Ishikawa (cell line): ENCODE measurements at regions not wholly inside any gene's neighbourhood (a gene's known extent, or its start where the extent isn't known, plus 50 kb on each side); places are given as distances from the start of the nearest gene placed in this dataset.

Experiments used
- CEBPB ChIP-seq: IDR thresholded peaks from 2 replicates; pipeline ENCODE4 v1.6.1; 2012
- CREB1 ChIP-seq: IDR thresholded peaks from 2 replicates; pipeline ENCODE4 v1.6.1; 2012; ENCODE audit warnings: low read depth
- EGR1 ChIP-seq: IDR thresholded peaks from 2 replicates; pipeline ENCODE4 v1.6.1; 2012
- EP300 ChIP-seq: IDR thresholded peaks from 2 replicates; pipeline ENCODE4 v1.6.1; 2012; ENCODE audit warnings: borderline replicate concordance
- FOXM1 ChIP-seq: IDR thresholded peaks from 2 replicates; pipeline ENCODE4 v1.6.1; 2012; ENCODE audit warnings: low read depth, borderline replicate concordance
- NFIC ChIP-seq: IDR thresholded peaks from 2 replicates; pipeline ENCODE4 v1.6.1; 2012
- RAD21 ChIP-seq: IDR thresholded peaks from 2 replicates; pipeline ENCODE4 v1.6.1; 2012; ENCODE audit warnings: low read depth
- TAF1 ChIP-seq: IDR thresholded peaks from 2 replicates; pipeline ENCODE4 v1.6.1; 2012; ENCODE audit warnings: low read depth, mild to moderate bottlenecking
- TCF12 ChIP-seq: IDR thresholded peaks from 2 replicates; pipeline ENCODE4 v1.6.1; 2012; ENCODE audit warnings: low read depth
- TEAD4 ChIP-seq: IDR thresholded peaks from 2 replicates; pipeline ENCODE4 v1.6.1; 2012
- YY1 ChIP-seq: IDR thresholded peaks from 2 replicates; pipeline ENCODE4 v1.6.1; 2012; ENCODE audit warnings: low read depth
- ZBTB7A ChIP-seq: IDR thresholded peaks from 2 replicates; pipeline ENCODE4 v1.6.1; 2012; ENCODE audit warnings: low read depth
- TF ChIP-seq, protein P1 (sequence below): IDR thresholded peaks from 2 replicates; pipeline ENCODE4 v1.6.1; 2012
- TF ChIP-seq, protein P2 (sequence below): IDR thresholded peaks from 2 replicates; pipeline ENCODE4 v1.6.1; 2012; ENCODE audit warnings: low read depth, mild to moderate bottlenecking
- TF ChIP-seq, protein P3 (sequence below): IDR thresholded peaks from 2 replicates; pipeline ENCODE4 v1.6.1; 2012

DNA sequence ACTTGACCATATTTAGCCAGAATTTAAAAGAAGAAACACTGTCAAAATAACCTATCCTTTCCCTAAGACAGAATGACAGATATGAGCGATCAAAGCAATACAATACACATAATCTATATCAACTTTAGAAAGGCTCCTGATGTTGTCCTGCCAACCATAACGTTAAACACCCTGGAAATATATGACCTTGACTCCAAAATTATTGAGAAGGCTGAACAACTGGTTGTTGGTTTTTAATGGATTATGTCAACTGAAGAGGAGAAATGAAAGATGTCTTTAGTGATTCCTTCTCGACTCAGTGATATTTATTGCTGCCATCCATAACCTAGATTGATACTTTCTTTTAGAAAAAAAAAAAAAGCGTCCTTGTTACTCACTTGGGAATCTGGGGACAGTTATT lies 957.2 kb downstream of the SLITRK1 start:
- TF ChIP-seq YY1 (no peak), EGR1 (no peak), NFIC (no peak), RAD21 (no peak), TAF1 (no peak), TCF12 (no peak), CEBPB (no peak), FOXM1 (no peak), EP300 (no peak), CREB1 (no peak), TEAD4 (no peak), ZBTB7A (no peak)
- TF ChIP-seq, protein P1, sequence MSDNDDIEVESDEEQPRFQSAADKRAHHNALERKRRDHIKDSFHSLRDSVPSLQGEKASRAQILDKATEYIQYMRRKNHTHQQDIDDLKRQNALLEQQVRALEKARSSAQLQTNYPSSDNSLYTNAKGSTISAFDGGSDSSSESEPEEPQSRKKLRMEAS = no peak
- TF ChIP-seq, protein P2, sequence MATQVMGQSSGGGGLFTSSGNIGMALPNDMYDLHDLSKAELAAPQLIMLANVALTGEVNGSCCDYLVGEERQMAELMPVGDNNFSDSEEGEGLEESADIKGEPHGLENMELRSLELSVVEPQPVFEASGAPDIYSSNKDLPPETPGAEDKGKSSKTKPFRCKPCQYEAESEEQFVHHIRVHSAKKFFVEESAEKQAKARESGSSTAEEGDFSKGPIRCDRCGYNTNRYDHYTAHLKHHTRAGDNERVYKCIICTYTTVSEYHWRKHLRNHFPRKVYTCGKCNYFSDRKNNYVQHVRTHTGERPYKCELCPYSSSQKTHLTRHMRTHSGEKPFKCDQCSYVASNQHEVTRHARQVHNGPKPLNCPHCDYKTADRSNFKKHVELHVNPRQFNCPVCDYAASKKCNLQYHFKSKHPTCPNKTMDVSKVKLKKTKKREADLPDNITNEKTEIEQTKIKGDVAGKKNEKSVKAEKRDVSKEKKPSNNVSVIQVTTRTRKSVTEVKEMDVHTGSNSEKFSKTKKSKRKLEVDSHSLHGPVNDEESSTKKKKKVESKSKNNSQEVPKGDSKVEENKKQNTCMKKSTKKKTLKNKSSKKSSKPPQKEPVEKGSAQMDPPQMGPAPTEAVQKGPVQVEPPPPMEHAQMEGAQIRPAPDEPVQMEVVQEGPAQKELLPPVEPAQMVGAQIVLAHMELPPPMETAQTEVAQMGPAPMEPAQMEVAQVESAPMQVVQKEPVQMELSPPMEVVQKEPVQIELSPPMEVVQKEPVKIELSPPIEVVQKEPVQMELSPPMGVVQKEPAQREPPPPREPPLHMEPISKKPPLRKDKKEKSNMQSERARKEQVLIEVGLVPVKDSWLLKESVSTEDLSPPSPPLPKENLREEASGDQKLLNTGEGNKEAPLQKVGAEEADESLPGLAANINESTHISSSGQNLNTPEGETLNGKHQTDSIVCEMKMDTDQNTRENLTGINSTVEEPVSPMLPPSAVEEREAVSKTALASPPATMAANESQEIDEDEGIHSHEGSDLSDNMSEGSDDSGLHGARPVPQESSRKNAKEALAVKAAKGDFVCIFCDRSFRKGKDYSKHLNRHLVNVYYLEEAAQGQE = no peak
- TF ChIP-seq, protein P3, sequence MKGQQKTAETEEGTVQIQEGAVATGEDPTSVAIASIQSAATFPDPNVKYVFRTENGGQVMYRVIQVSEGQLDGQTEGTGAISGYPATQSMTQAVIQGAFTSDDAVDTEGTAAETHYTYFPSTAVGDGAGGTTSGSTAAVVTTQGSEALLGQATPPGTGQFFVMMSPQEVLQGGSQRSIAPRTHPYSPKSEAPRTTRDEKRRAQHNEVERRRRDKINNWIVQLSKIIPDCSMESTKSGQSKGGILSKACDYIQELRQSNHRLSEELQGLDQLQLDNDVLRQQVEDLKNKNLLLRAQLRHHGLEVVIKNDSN = no peak

DNA sequence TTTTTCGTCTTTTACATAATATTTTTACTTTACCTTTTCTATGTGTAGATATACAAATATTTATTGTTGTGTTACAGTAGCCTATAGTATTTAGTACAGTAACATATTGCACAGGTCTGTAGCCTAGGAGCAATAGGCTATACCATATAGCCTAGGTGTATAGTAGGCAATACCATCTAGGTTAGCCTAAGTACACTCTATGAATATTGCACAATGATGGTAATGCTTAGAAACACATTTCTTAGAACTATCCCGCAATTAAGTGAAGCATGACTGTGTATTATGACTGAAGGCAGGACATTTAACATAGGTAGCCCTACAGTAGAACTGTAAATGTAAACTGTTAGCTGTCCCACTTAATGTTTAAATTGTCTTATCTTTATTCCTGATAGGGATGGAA lies 964.3 kb downstream of the SLITRK1 start:
- no peak for TF ChIP-seq CREB1
- TF ChIP-seq EGR1 = no peak
- no peak for TF ChIP-seq NFIC
- TF ChIP-seq, protein P1 = no peak
- no peak for TF ChIP-seq TAF1
- no peak for TF ChIP-seq CEBPB
- no peak for TF ChIP-seq TEAD4
- no peak for TF ChIP-seq FOXM1
- TF ChIP-seq, protein P2 = no peak
- no peak for TF ChIP-seq TCF12
- TF ChIP-seq YY1 = no peak
- no peak for TF ChIP-seq EP300
- TF ChIP-seq RAD21 = no peak
- TF ChIP-seq ZBTB7A = no peak
- TF ChIP-seq, protein P3 = no peak

DNA sequence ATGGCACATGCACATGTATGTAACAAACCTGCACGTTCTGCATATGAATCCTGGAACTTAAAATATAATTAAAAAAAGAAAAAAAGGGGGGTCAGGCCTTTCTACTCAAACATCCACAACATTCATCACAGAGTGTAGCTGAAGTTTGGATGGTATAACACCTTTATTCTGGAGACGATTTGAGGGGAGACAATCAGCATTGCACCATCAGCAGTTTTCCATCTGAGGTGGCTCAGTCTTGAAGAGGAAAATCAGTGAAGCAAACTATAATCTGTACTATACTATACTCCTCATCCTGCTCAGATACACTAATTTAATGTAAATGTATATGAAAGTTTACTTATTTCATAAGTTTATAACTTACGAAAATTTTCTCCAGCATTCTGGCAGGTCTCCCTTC lies 969.7 kb downstream of the SLITRK1 start:
- no peak for TF ChIP-seq EP300
- no peak for TF ChIP-seq CREB1
- no peak for TF ChIP-seq CEBPB
- TF ChIP-seq YY1 = no peak
- no peak for TF ChIP-seq TCF12

DNA sequence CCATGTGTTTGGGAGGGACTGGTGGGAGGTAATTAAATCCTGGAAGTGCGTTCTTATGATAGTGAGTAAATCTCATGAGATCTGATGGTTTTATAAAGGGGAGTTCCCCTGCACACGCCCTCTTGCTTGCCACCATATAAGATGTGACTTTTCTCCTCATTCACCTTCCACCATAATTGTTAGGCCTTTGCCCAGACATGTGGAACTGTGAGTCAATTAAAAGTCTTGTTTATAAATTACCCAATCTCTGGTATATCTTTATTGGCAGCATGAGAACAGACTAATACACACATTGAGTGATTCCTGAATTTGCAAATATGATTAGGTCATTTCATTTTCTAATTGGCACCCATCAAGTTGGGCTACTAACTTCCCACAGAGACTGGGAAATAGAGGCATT lies 977.2 kb downstream of the SLITRK1 start:
- TF ChIP-seq, protein P2 = no peak
- no peak for TF ChIP-seq CEBPB
- TF ChIP-seq CREB1 = no peak
- TF ChIP-seq TEAD4 = no peak
- no peak for TF ChIP-seq NFIC
- TF ChIP-seq EGR1 = no peak
- TF ChIP-seq, protein P3 = no peak
- no peak for TF ChIP-seq TAF1
- TF ChIP-seq YY1 = no peak
- TF ChIP-seq, protein P1 = no peak
- TF ChIP-seq RAD21 = no peak
- TF ChIP-seq EP300 = no peak
- TF ChIP-seq FOXM1 = no peak
